Stimulated activated CD8-positive, alpha-beta memory T cell treated with anti-CD3 and anti-CD28 coated beads, Interleukin-12 subunit alpha, Interleukin-12 subunit beta, amount 100 ng/mL, for 24 hours (primary cell): ENCODE measurements at regions not wholly inside any gene's neighbourhood (a gene's known extent, or its start where the extent isn't known, plus 50 kb on each side); places are given as distances from the start of the nearest gene placed in this dataset.

Experiments used
- DNase-seq: peaks from one replicate; pipeline ENCODE4 v3.0.0-alpha.2; 2020; ENCODE audit errors: extremely low read depth

DNA sequence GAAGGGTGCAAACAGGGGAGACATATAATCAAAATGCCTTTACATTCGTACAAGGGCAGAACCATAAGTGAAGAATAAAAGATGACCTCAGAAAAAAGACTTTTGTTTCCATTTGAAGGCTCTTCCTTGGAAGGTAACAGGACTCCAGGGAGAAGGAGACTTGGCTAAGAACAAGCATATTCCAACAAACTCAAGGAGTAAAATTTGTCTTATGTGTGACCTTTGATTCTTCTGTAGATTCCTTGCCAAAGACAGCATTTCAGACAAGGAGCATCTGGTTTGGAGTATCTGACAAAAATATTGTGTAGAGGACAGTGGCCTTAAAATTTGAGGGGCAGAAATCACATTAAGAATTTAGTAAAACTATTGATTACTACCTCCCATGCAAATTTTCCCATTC, 991.9 kb downstream of the FLRT2 start:
- DNase-seq = no peak

DNA sequence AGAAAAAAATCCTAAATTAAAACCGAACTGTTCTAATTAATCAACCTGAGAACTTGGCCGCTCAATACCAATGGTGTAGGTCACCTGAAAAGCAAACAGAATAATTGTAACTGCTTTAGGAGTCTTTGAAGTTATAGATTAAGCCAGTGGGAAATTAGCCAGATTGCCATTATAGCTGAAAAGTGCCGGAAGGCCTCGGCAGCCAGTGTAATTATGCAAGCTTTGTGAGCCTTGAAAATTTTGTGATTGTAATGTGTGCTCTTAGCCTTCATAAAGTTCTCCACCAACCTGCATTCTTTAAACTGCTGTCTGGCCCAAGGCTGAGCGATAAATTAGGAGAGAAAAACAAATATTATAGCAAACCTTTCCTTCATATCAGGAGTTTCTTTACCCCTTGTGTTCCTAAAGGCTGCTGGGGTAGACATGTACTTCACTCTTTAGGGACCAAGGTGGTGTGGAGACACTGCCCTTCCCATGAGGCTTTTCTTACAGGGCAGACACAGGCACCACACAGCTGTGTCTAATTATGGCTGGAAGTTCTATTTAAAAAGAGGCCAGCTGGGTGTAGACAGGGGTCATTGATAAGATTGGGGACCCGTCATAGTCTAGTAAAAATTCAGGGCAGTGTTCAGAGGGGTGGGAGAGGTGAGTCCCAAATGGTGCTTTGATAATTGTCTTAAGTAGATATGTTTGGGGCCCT, 991.2 kb downstream of the FLRT2 start:
- DNase-seq = no peak

DNA sequence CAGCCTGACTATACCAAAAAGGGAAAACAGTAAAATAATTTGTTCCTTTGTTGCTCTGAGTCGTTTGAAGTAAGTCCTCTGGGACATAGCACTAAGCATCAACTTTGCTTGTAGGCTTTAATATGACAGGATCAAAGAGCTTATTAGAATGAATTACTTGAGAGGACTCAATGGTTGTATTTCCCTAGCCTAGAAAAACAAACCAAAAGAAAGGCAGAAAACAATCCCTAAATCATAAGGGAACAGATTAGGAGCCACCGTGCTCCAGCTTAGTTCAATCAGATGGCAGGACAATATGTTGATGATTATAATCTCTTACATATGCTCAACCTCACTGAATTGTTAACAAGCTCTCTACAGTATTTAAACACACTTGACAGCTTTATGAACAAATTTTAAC, 988.4 kb downstream of the FLRT2 start:
- DNase-seq = no peak

DNA sequence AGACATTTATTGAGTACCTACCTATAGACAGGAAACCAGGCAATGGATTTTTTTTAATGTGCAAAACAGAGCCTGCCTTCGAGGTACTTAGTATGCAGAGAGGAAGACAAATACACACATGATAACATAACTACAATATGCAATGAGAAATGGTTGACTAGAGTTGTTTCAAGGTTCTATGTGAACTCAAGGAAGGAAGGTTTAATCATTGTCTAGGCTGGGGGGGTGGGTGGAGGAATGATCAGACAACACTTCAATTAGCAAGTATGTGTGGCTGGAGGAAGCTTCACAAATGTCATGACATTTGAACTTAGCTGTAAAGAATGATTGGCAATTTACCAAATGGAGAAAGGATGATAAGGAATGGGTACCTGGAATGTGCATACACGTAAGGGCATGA, 985.3 kb downstream of the FLRT2 start:
- no peak for DNase-seq

DNA sequence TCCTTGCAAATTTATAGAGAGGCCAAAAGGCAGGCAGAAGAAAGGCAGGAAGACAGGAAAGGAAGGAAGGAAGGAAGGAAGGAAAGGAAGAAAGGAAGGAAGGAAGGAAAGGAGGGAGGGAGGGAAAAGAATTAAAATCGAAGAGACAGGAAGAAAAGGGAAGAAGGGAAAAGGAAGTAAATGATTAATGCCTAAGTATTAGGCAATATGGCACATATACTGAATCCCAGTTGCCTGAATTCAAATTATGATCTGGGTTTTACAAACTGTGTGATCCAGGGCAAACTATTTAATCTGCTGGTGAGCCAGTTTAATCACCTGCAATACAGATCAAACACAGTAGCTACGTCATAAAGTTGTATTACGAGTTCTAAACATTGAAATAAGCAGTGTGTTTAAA, 983.6 kb downstream of the FLRT2 start:
- DNase-seq = no peak

DNA sequence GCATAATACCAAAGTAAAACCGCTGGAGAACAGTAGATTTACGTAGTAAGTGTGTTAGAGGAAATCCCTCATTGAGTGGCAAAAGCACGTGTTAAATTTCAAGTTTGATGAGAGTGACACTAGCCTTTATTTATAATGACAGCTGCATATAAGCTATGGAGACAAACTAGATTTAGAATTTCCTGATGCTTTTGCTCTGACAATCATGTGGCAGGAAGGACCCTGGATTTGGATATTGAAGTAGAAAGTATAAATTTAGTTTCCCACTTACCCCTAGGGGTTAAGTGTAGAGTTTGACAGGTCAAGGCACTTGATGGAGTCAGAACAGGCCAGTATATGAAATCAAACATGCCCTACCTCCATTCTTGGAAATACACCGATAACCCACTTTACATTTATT, 983.1 kb downstream of the FLRT2 start:
- no peak for DNase-seq

DNA sequence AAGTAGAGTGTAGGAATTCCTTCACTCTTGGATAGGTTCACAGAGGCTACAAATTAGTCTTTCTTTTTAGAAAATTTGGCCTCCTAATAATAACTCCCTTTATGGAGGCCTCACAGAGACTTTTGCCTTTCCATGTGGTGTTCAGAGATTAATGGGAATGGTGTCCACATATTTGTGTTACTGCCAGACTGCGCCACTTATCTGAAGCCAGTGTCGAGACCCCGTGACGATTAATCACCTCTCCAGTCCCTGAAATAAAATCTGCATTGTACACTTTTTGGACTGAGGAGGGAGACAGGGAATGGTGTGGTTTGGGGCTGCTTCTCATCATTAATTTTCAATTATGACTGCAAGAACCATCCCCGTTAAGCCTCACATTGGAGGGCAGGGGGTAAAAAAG, 980.5 kb downstream of the FLRT2 start:
- DNase-seq = no peak

DNA sequence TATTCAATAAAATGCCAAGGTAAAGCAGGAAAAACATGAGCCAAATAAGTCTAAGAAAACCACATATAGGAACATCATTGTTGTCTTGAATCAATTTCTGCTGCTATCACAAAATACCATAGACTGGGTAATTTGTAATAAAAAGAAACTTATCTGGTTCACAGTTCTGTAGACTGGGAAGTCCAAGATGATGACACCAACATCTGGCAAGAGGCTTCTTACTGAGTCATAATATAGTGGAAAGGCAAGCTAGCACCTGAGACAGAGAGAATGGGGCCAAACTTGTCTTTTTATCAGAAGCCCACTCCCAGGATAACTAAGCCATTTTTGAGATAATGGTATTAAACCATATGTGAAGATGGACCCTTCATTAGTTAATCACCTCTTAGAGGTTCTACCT, 975.9 kb downstream of the FLRT2 start:
- no peak for DNase-seq

DNA sequence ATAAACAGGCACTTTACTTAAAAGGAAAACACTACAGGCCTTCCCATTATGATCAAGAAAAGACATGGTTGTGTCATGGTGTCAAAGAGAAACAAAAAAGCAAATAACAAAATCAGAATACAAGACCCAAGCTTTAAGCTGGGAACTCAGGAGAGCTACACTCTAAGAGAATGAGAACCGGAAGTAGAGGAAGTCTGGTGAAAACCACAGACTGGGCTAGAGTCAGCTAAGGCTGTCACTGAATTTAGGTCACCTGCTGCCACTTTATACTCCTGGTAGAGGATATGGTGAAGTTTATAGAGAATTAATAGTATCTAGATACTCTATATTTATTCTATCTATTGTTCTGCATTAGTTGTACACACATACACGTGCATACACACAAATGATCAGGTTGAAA, 971.7 kb downstream of the FLRT2 start:
- DNase-seq = no peak

DNA sequence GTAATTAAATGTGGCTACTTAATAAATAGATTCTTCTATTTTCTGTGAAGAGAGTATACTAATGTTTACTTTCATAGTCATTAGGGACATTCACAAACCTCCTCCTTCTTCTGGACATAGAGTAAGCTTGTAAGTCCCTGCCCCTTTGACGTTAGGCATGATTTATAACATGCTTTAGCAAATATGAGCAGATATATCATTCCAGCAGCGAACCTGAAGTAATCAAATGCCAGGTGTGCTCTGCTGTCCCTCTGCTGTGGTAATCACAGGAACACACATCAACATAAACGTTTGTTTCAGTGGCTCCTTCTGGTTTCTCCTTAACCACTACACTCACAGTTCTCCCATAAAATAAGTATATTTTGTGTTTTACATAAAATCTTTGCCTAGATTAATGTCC, 961.8 kb downstream of the FLRT2 start:
- DNase-seq = no peak

DNA sequence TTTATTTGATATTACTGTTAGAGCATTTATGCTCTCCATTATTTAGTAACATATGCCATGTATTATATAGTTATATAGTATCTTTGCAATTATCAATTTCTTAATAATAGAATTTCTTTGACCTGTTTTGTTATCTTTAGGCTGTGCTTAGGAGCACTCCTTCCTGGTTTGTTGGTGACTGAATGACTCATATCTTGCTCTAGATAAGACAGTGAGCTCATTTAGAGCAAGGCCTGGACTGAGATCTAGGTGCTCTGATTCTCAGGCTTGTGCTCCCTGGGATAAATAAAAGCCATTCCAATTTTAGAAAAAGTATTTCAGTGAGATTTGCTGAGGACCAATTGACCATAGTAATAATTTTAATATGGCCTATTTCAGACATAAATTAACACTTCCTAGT, 951.2 kb downstream of the FLRT2 start:
- DNase-seq = no peak

DNA sequence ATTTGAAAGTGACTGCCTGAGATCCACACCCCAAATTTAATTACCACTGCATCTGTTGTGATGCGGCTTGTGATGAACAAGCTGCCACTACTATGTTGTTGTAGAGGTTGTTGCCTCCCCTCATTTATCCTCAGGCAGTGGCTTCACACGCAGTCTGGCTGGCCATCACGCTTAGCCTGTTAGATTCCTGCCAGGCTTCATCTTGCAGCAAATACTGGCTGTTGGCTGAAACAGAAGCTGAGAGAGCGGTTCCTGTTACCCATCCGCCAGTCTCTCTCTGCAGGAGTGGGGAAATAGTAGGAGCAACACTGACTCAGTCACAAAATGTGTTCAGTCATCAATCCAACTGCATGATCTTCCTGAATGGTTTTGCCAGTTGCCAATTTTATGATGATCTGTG, 934.4 kb downstream of the FLRT2 start:
- DNase-seq = no peak

DNA sequence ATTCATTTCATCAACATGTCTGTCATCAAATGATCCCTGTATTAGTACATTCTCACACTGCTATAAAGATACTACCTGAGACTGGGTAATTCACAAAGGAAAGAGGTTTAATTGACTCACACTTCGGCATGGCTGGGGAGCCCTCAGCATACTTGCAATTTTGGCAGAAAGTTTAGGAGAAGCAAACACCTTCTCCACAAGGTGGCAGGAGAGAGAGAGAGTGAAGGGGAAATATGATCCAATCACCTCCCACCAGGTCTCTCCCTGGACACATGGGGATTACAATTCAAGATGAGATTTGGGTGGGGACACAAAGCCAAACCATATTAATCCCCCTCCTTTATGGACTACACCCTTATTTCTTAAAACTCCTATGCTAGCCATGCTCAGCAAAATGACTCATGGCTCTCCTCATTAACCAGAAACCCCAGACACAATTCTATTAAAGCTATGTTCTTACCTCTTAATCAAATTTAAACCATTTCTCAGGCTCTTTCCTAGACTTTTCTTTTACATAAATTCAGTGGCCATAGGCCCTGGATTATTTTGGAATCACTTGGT, 932.3 kb downstream of the FLRT2 start:
- no peak for DNase-seq

DNA sequence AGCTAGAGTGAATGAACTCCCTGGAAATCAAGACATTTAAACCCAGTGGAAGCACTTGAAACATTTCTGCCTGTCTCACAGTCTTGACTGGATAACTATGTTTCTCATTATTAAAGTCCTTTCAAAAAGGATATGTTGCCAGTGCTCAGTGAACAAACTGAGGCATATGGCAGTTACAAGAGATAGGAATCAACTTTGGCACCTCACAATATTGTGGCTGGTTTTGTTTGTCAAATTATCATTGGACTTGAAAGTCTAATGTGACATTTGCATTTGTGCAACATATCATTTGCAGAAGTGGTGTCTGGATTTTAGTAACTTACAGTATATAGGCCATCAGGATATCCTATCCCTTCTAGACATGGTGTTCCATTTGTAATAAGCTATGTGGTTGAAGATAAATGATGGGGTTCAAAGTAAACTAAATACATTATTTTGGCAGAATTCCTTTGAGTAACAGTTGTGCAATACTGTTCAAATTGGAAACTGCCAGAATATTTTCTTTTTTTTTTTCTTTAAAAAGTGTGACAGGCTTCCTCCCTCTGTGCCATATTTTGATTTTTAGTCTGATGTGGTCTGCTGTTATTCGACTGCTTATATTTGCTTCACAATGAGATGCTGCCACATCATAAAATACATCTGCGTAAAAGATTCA, 927.7 kb downstream of the FLRT2 start:
- no peak for DNase-seq

DNA sequence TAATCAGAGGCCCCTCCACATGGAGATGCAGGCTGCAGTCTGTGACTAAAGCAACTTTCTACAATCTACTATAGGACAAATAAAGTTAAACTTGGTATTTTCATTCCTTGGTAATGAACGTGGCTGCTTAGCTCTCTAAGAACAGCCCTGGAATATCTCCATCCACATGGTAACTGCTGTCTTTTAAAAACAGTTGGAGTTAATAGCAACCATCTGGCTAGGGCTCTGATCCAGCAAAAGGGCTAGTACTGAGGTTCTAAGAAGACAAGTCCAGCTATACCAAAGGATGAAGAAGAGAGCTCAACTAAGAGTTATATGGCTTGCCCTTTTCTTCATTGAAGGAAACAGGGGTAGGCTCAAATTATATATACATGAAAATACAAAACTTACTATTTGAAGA, 920.1 kb downstream of the FLRT2 start:
- DNase-seq = no peak

DNA sequence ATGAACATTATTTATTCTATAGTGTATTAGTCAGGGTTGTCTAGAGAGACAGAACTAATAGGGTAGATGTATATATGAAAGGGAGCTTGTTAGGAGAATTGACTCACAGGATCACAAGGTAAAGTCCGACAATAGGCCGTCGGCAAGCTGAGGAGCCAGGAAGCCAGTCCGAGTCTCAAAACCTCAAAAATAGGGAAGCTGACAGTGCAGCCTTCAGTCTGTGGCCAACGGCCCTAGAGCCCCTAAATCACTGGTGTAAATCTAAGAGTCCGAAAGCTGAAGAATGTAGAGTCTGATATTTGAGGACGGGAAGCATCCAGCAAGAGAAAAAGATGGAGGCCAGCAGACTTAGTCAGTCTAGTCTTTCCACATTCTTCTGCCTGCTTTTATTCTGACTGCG, 912.2 kb downstream of the FLRT2 start:
- DNase-seq = no peak

DNA sequence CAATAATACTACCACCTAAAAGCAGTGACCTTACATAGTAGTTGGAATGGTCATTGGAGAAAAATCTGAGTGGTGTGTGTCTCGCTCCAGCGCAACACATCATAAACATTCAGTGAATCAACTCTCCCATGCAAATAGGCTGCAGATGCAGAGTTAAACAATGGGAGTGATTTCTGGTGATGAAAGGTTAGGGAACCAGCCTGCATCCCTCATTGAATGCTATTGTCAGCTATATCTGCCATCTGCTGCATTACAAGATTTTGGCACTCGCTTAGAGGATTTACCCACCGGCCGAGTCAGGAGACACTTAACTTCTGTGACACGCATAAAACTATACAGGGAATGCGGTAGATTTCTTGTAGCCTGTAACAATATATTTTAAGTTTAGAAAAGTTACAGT, 900.9 kb downstream of the FLRT2 start:
- no peak for DNase-seq

DNA sequence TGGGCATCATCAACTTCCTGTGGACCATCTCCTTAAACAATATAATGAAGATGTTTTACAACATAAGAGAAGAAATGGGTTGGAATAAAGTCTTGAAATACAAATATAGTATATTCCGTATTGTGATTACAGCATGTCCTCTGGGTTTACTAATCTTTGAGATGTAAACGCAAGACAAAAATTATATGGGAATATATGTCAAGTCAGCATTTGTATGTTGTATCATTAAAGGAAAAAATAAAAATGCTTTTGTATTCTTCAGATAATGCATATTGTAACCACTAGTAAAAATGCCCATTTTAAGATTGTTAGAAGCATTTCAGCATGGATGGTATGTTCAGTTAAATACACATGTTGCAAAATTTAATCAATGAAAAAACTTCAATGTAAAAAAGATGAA, 893.3 kb downstream of the FLRT2 start:
- DNase-seq = no peak

DNA sequence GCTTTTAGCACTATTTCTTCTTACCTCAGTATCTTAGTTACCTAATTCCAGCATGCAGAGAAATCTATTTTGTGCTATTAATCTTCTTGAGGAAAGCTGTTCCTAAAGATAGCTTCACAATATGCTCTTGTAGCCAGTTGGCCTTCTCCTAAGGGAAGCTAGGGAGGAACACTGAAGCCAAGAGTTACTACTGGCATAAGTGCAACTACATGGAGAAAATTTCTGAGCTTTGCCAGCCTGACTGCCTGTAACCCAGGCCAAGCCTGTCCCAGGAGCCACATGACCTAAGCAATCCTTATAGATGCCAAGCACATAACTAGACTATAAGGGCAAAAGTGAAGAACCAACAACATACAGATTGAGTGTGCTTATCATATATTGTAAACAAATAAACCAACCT, 890.2 kb downstream of the FLRT2 start:
- no peak for DNase-seq

DNA sequence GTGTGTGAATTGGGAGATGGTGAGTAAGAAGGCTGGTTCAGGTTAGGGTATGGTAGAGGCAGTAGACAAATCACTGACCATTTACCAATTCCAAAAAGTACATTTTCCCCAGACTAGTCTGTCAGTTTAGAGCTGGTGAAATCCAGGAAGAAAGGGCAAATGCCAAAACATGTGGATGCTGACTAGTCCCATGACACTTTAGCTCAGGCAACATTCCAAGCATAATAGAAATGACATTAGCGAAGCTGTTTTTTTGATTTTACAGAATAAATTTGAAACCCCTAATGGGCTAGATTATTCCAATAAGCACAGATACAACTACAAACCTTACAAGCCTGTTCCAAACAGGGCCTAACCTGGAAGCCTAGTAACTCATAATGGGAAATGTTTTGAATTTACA, 884.2 kb downstream of the FLRT2 start:
- no peak for DNase-seq

DNA sequence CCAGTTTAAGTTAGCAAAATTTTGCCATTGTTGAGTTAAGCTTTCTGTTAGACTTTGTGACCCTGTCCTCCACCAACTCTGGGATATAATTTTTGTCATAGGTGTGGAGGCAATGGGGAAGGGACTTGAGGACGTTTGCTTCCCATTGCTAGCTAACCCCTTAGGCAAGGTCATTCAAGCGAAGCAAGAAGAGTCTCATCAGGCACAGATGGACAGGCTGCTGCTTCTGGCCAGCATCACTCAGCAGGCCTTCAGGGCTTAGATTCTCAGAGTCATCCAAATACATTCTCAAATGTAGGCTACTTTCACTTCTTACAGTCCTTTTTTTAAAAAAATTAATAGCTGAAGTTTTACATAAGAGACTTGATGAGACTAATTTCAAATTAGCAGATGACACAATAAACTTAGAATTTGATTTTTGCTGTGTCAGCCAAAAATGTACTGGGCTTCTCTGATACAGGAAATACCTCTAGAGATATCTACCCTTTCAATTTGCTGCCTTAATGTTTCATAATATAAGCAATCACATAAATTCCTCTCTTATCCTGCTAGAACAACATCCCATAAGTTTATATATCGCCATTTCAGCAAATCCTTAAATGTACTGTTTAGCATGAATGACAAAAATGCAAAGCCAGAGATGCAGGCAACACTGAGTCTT, 875.2 kb downstream of the FLRT2 start:
- DNase-seq = no peak

DNA sequence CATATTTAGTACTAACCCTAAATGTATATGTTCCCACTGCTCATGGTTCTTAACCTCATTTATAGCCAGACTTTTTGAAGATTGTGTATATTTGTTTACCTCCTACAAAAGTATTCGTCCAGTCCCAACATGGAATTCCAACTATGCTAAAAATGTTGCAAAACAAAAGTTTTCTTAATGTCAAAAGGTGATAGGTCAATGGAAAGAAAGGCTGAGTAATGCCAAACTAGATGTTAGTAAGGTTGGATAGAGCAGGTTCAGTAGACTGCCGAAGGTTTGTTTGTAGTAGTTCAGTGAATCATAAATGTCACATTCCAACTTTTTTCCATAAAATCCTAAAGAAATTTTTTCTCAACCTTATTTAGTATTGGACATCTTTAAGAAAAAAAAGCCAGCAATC, 874.5 kb downstream of the FLRT2 start:
- DNase-seq = no peak

DNA sequence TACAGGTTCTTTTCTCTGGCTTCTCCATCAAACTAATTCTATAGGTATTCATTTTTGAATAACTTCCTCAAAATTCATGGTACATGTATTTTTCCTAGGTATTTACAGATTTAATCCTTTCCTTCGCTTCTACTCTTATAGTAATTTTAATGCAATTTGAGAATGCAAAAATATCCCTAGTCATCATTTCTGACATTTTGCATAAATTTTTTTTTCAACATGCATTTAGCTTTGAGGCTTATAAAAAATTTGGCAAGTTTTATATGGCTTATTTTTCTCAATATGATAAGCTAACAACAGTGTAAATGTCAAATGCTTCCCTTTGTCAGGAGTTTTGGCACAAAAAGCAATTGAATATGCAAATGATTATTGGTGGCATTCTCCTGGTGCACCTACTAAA, 872.6 kb downstream of the FLRT2 start:
- no peak for DNase-seq
